Calu3 (cell line): ENCODE measurements at regions not wholly inside any gene's neighbourhood (a gene's known extent, or its start where the extent isn't known, plus 50 kb on each side); places are given as distances from the start of the nearest gene placed in this dataset.

Source experiments
- BruUV-seq: library from RNA; stranded (reverse); fragments of 400-500 nt; replicated peaks from 2 replicates; lab custom pipeline; 2021; lab: Mats Ljungman, UMichigan
- CTCF ChIA-PET: fragments of 300-600 bp; sonication (Branson Sonifier 250); formaldehyde crosslinking; loops from one replicate; lab custom pipeline; 2022; ENCODE audit warnings: antibody characterized with exemption; lab: Charles Lee
- DNase-seq: peaks from one replicate; pipeline ENCODE4 v3.0.0; 2022
- H3K27ac Mint-ChIP-seq: one replicate; pipeline ENCODE4 v1.8.0; 2022; ENCODE audit warnings: mixed read lengths; ENCODE audit not compliant: unreplicated experiment
- H3K27me3 Mint-ChIP-seq: one replicate; pipeline ENCODE4 v1.8.0; 2022; ENCODE audit warnings: mixed read lengths; ENCODE audit not compliant: unreplicated experiment
- H3K36me3 Mint-ChIP-seq: one replicate; pipeline ENCODE4 v1.8.0; 2022; ENCODE audit warnings: mild to moderate bottlenecking, moderate library complexity, mixed read lengths; ENCODE audit not compliant: insufficient read depth, unreplicated experiment
- H3K4me1 Mint-ChIP-seq: one replicate; pipeline ENCODE4 v1.8.0; 2022; ENCODE audit warnings: mild to moderate bottlenecking, low read depth, mixed read lengths; ENCODE audit not compliant: unreplicated experiment
- H3K4me3 Mint-ChIP-seq: one replicate; pipeline ENCODE4 v1.8.0; 2022; ENCODE audit warnings: mild to moderate bottlenecking, low read depth, moderate library complexity, mixed read lengths; ENCODE audit not compliant: unreplicated experiment
- H3K9me3 Mint-ChIP-seq: one replicate; pipeline ENCODE4 v1.8.0; 2022; ENCODE audit warnings: low read depth, mixed read lengths; ENCODE audit not compliant: unreplicated experiment
- CTCF ChIP-seq: fragments of 200-600 bp; IDR thresholded peaks from one replicate; pipeline ENCODE4 v1.8.0; 2022; ENCODE audit warnings: antibody characterized with exemption; ENCODE audit not compliant: unreplicated experiment
- intact Hi-C: fragments of 100-400 bp; cut with micrococcal nuclease; formaldehyde crosslinking; loops from one replicate; pipeline ENCODE4 v1.10.0; 2022; ENCODE audit not compliant: unreplicated experiment

- H3K4me1 Mint-ChIP-seq, result no peaks in the 10 kb centered on the region
- no peaks in the 10 kb centered on the region for H3K27me3 Mint-ChIP-seq
- no peaks in the 10 kb centered on the region for H3K36me3 Mint-ChIP-seq
- DNase-seq, result no peak
- no peak overlapping the region for H3K4me3 Mint-ChIP-seq
- intact Hi-C loops, result no loop called here
- no TSS peak for BruUV-seq
- H3K9me3 Mint-ChIP-seq, result no peaks in the 10 kb centered on the region
- CTCF ChIA-PET, result no interaction called here
- no peak for TF ChIP-seq CTCF
- no peak overlapping the region for H3K27ac Mint-ChIP-seq
Observed at GRCh38 chr13:90769387-90769786, 578.1 kb upstream of the MIR17HG start.

- Mint-ChIP-seq H3K4me1 (no peaks in the 10 kb centered on the region), H3K27me3 (no peaks in the 10 kb centered on the region), H3K4me3 (no peak overlapping the region), H3K9me3 (no peaks in the 10 kb centered on the region), H3K36me3 (no peaks in the 10 kb centered on the region), H3K27ac (no peak overlapping the region)
- DNase-seq, result no peak
- CTCF ChIA-PET, result no interaction called here
- no TSS peak for BruUV-seq
- intact Hi-C loops, result no loop called here
- TF ChIP-seq CTCF, result no peak
Observed at GRCh38 chr13:90770334-90770733, 577.2 kb upstream of the MIR17HG start.

- no TSS peak for BruUV-seq
- Mint-ChIP-seq H3K27me3 (no peaks in the 10 kb centered on the region), H3K36me3 (no peaks in the 10 kb centered on the region), H3K27ac (no peak overlapping the region), H3K4me1 (no peaks in the 10 kb centered on the region), H3K9me3 (no peaks in the 10 kb centered on the region), H3K4me3 (no peak overlapping the region)
- TF ChIP-seq CTCF, result no peak
- CTCF ChIA-PET, result no interaction called here
- no peak for DNase-seq
- intact Hi-C loops, result no loop called here
Observed at GRCh38 chr13:90773681-90774080, 573.8 kb upstream of the MIR17HG start.

GRCh38 chr13:90776051-90776748, 571.3 kb upstream of the MIR17HG start:
- CTCF ChIA-PET, result no interaction called here
- Mint-ChIP-seq H3K27me3 (no peaks in the 10 kb centered on the region), H3K4me1 (no peaks in the 10 kb centered on the region), H3K27ac (no peak overlapping the region), H3K4me3 (no peak overlapping the region), H3K9me3 (no peaks in the 10 kb centered on the region), H3K36me3 (no peaks in the 10 kb centered on the region)
- no peak for DNase-seq
- BruUV-seq, result no TSS peak
- TF ChIP-seq CTCF, result no peak
- intact Hi-C loops, result no loop called here
